ENCODE measurements at regions not wholly inside any gene's neighbourhood (a gene's known extent, or its start where the extent isn't known, plus 50 kb on each side); places are given as distances from the start of the nearest gene placed in this dataset.

DNA sequence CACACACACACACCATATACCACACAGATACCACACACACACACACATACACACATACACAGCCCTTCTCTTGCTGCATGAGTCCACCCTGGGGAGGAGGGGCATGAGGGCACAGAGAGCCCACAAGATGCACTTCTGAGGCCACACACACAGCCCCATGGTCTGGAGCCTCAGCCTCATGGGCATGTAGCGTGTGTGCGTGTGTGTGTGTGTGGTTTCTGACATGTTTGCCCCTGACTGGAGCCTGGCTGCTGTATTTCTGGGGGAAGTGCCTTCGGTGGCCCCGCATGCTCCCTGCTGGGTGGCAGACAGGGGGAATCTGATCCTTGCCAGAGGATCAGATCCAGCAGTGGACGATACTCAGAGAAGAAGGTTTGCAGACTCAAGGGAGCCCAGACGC is 97.0 kb upstream of the PRR5 start:
- no peaks in the 10 kb centered on the region for H3K79me2 ChIP-seq (ENCODE audit: insufficient read depth, low read length)
- no peak overlapping the region for H3K4me2 ChIP-seq (ENCODE audit: low read depth, low read length, poor library complexity, severe bottlenecking)
- no peaks in the 10 kb centered on the region for H4K20me1 ChIP-seq (ENCODE audit: insufficient read depth, low read length, poor library complexity, severe bottlenecking)
- H3K9me2 ChIP-seq (replicated peaks; ENCODE audit: low read depth, low read length), result no peaks in the 10 kb centered on the region
- TF ChIP-seq, protein P1, sequence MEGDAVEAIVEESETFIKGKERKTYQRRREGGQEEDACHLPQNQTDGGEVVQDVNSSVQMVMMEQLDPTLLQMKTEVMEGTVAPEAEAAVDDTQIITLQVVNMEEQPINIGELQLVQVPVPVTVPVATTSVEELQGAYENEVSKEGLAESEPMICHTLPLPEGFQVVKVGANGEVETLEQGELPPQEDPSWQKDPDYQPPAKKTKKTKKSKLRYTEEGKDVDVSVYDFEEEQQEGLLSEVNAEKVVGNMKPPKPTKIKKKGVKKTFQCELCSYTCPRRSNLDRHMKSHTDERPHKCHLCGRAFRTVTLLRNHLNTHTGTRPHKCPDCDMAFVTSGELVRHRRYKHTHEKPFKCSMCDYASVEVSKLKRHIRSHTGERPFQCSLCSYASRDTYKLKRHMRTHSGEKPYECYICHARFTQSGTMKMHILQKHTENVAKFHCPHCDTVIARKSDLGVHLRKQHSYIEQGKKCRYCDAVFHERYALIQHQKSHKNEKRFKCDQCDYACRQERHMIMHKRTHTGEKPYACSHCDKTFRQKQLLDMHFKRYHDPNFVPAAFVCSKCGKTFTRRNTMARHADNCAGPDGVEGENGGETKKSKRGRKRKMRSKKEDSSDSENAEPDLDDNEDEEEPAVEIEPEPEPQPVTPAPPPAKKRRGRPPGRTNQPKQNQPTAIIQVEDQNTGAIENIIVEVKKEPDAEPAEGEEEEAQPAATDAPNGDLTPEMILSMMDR (conservative IDR thresholded peaks at IDR 0.05; ENCODE audit: low read length), result no peak
- TF ChIP-seq EZH2phosphoT487 (IDR thresholded peaks at IDR 0.05; ENCODE audit: borderline replicate concordance), result no peak
- no peaks in the 10 kb centered on the region for H3K4me1 ChIP-seq (ENCODE audit: insufficient read depth, low read length, poor library complexity, severe bottlenecking)
- H3K9ac ChIP-seq (ENCODE audit: low read depth, low read length, poor library complexity, severe bottlenecking), result no peak overlapping the region
- H3K36me3 ChIP-seq (ENCODE audit: insufficient read depth, low read length), result no peaks in the 10 kb centered on the region
- no peak overlapping the region for H2AFZ ChIP-seq (ENCODE audit: low read length)
- H3K27me3 ChIP-seq (ENCODE audit: insufficient read depth, low read length, poor library complexity, severe bottlenecking), result no peaks in the 10 kb centered on the region
- no peaks in the 10 kb centered on the region for H3F3A ChIP-seq (ENCODE audit: low read depth)
- H3K9me3 ChIP-seq (ENCODE audit: insufficient read depth, low read depth, low read length), result no peaks in the 10 kb centered on the region
- no peak overlapping the region for H3K4me3 ChIP-seq (ENCODE audit: low read length, poor library complexity, severe bottlenecking)

DNA sequence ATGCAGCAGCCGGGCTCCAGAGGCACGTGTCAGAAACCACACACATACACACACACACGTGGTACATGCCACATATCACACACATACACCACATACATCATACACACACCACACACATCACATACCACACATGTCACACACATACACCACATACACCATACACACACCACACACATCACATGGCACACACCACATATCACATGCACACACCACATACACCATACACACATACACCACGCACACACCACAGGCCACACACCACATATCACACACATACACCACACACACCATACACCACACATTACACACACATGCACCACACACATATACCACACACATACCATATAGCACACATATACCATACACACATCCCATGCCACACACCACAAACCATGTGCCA is 97.5 kb upstream of the PRR5 start:
- Histone ChIP-seq H3K79me2 (ENCODE audit: insufficient read depth, low read length) (no peaks in the 10 kb centered on the region), H3K36me3 (ENCODE audit: insufficient read depth, low read length) (no peaks in the 10 kb centered on the region), H3K4me2 (ENCODE audit: low read depth, low read length, poor library complexity, severe bottlenecking) (no peak overlapping the region), H3K9me3 (ENCODE audit: insufficient read depth, low read depth, low read length) (no peaks in the 10 kb centered on the region), H4K20me1 (ENCODE audit: insufficient read depth, low read length, poor library complexity, severe bottlenecking) (no peaks in the 10 kb centered on the region), H3K9me2 (replicated peaks; ENCODE audit: low read depth, low read length) (no peaks in the 10 kb centered on the region), H3K4me3 (ENCODE audit: low read length, poor library complexity, severe bottlenecking) (no peak overlapping the region), H3K27me3 (ENCODE audit: insufficient read depth, low read length, poor library complexity, severe bottlenecking) (no peaks in the 10 kb centered on the region), H2AFZ (ENCODE audit: low read length) (no peak overlapping the region), H3K4me1 (ENCODE audit: insufficient read depth, low read length, poor library complexity, severe bottlenecking) (no peaks in the 10 kb centered on the region), H3K9ac (ENCODE audit: low read depth, low read length, poor library complexity, severe bottlenecking) (no peak overlapping the region), H3F3A (ENCODE audit: low read depth) (no peaks in the 10 kb centered on the region)
- TF ChIP-seq EZH2phosphoT487 (IDR thresholded peaks at IDR 0.05; ENCODE audit: borderline replicate concordance), result no peak
- TF ChIP-seq, protein P1 (conservative IDR thresholded peaks at IDR 0.05; ENCODE audit: low read length), result no peak

DNA sequence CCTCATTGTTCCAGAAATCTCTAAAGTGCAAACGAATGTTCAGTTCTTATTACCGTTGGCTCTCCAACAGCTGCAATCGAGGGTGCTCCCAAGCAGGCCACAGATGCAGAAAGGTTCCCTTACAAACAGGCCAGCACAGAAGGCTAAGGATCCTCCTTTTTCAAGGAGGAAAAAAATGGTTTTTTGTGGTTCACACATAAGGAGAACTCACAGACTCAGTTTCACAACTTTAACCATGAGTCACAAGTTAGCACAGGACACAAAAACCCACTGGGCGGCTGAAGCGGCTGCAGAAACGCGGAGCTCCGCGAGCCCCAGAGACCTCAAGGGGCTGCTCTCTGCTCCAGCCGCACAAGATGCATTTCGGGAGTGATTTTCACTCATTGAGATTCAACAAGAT is 98.2 kb upstream of the PRR5 start:
- Histone ChIP-seq H3K79me2 (ENCODE audit: insufficient read depth, low read length) (no peaks in the 10 kb centered on the region), H3K36me3 (ENCODE audit: insufficient read depth, low read length) (no peaks in the 10 kb centered on the region), H3K9ac (ENCODE audit: low read depth, low read length, poor library complexity, severe bottlenecking) (no peak overlapping the region), H4K20me1 (ENCODE audit: insufficient read depth, low read length, poor library complexity, severe bottlenecking) (no peaks in the 10 kb centered on the region), H2AFZ (ENCODE audit: low read length) (no peak overlapping the region), H3K4me3 (ENCODE audit: low read length, poor library complexity, severe bottlenecking) (no peak overlapping the region), H3K4me1 (ENCODE audit: insufficient read depth, low read length, poor library complexity, severe bottlenecking) (no peaks in the 10 kb centered on the region), H3K27me3 (ENCODE audit: insufficient read depth, low read length, poor library complexity, severe bottlenecking) (no peaks in the 10 kb centered on the region), H3K9me2 (replicated peaks; ENCODE audit: low read depth, low read length) (no peaks in the 10 kb centered on the region), H3F3A (ENCODE audit: low read depth) (no peaks in the 10 kb centered on the region), H3K4me2 (ENCODE audit: low read depth, low read length, poor library complexity, severe bottlenecking) (no peak overlapping the region), H3K9me3 (ENCODE audit: insufficient read depth, low read depth, low read length) (no peaks in the 10 kb centered on the region)
- TF ChIP-seq EZH2phosphoT487 (IDR thresholded peaks at IDR 0.05; ENCODE audit: borderline replicate concordance), result no peak
- TF ChIP-seq, protein P1 (conservative IDR thresholded peaks at IDR 0.05; ENCODE audit: low read length), result no peak

All from Loucy (cell line).